Caco-2 (cell line): ENCODE measurements at regions not wholly inside any gene's neighbourhood (a gene's known extent, or its start where the extent isn't known, plus 50 kb on each side); places are given as distances from the start of the nearest gene placed in this dataset.

Source experiments
- BruUV-seq: library from RNA; stranded (reverse); fragments of 400-500 nt; replicated peaks from 2 replicates; lab custom pipeline; 2021; lab: Mats Ljungman, UMichigan
- CTCF ChIA-PET: fragments of 300-600 bp; sonication (Branson Sonifier 250); formaldehyde crosslinking; loops from one replicate; lab custom pipeline; 2022; ENCODE audit warnings: antibody characterized with exemption; lab: Charles Lee
- POLR2A ChIA-PET: fragments of 300-600 bp; sonication (Branson Sonifier 250); formaldehyde crosslinking; loops from one replicate; lab custom pipeline; 2022; ENCODE audit warnings: antibody characterized with exemption; lab: Charles Lee
- DNase-seq, 2 experiments: peaks; one replicate each; pipeline versions ENCODE4 v3.0.0 to v3.0.0-alpha.2; 2020 to 2022
- H3K27me3 ChIP-seq: replicated peaks from 2 replicates; pipeline ENCODE4 v1.6.0; 2011; ENCODE audit warnings: low read length; ENCODE audit not compliant: control insufficient read depth, insufficient read depth
- H3K36me3 ChIP-seq: 2 replicates; pipeline ENCODE4 v1.5.1; 2011; ENCODE audit warnings: low read length; ENCODE audit not compliant: control insufficient read depth, insufficient read depth
- H3K4me1 ChIP-seq: fragments of 250-450 bp; sonication (Bioruptor Pico); 2 replicates; pipeline ENCODE4 v1.5.1; 2020; ENCODE audit warnings: mild to moderate bottlenecking
- H3K4me3 ChIP-seq: 2 replicates; pipeline ENCODE4 v1.5.1; 2011; ENCODE audit warnings: low read depth, mild to moderate bottlenecking, control low read depth, low read length
- H3K9me3 ChIP-seq: fragments of 250-450 bp; sonication (Bioruptor Pico); 2 replicates; pipeline ENCODE4 v1.5.1; 2020; ENCODE audit warnings: mild to moderate bottlenecking, moderate library complexity
- H3K27ac Mint-ChIP-seq: one replicate; pipeline ENCODE4 v1.8.0; 2022; ENCODE audit warnings: mixed read lengths; ENCODE audit not compliant: unreplicated experiment
- H3K27me3 Mint-ChIP-seq: one replicate; pipeline ENCODE4 v1.8.0; 2022; ENCODE audit warnings: mixed read lengths; ENCODE audit not compliant: insufficient read depth, unreplicated experiment
- H3K36me3 Mint-ChIP-seq: one replicate; pipeline ENCODE4 v1.8.0; 2022; ENCODE audit warnings: mild to moderate bottlenecking, mixed read lengths; ENCODE audit not compliant: insufficient read depth, unreplicated experiment
- H3K4me1 Mint-ChIP-seq: one replicate; pipeline ENCODE4 v1.8.0; 2022; ENCODE audit warnings: low read depth, mixed read lengths; ENCODE audit not compliant: unreplicated experiment
- H3K4me3 Mint-ChIP-seq: one replicate; pipeline ENCODE4 v1.8.0; 2022; ENCODE audit warnings: mild to moderate bottlenecking, moderate library complexity, mixed read lengths; ENCODE audit not compliant: unreplicated experiment
- H3K9me3 Mint-ChIP-seq: one replicate; pipeline ENCODE4 v1.8.0; 2022; ENCODE audit warnings: mixed read lengths; ENCODE audit not compliant: unreplicated experiment
- intact Hi-C: fragments of 100-400 bp; cut with micrococcal nuclease; formaldehyde crosslinking; loops from one replicate; pipeline ENCODE4 v1.10.0; 2022; ENCODE audit not compliant: unreplicated experiment
- TF ChIP-seq, protein P1 (sequence below), 2 experiments: fragments of 200-600 bp in 1 of 2; IDR thresholded peaks; 1 replicate in 1 of 2; 2 replicates in 1 of 2; pipeline versions ENCODE4 v1.5.1 to v1.8.0; 2011 to 2022; ENCODE audit warnings: antibody characterized with exemption in 1 of 2, control low read depth in 1 of 2, inconsistent platforms in 1 of 2, low read depth in 1 of 2, low read length in 1 of 2, mild to moderate bottlenecking in 1 of 2, moderate library complexity in 1 of 2; ENCODE audit not compliant: insufficient read depth in 1 of 2, severe bottlenecking in 1 of 2, unreplicated experiment in 1 of 2

DNA sequence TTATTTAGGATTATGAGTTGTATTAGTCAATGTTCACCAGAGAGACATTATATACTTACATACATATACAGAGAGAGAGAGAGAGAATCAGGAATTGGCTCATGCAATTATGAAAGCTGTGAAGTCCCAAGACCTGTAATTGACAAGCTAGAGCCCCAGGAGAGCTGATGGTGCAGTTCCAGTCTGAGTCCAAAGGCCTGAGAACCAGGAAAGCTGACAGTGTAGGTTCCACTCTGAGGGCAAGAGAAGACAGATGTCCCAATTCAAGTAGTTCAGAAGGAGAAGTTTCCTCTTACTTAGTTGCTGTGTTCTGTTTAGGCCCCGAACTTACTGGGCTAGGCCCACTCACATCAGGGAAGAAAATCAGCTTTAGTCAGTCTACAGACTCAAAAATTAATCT is 76.4 kb upstream of the FICD start:
- Histone ChIP-seq H3K4me1 (no peaks in the 10 kb centered on the region), H3K9me3 (no peaks in the 10 kb centered on the region), H3K27me3 (no peaks in the 10 kb centered on the region), H3K36me3 (no peaks in the 10 kb centered on the region), H3K4me3 (no peak overlapping the region)
- TF ChIP-seq, protein P1, sequence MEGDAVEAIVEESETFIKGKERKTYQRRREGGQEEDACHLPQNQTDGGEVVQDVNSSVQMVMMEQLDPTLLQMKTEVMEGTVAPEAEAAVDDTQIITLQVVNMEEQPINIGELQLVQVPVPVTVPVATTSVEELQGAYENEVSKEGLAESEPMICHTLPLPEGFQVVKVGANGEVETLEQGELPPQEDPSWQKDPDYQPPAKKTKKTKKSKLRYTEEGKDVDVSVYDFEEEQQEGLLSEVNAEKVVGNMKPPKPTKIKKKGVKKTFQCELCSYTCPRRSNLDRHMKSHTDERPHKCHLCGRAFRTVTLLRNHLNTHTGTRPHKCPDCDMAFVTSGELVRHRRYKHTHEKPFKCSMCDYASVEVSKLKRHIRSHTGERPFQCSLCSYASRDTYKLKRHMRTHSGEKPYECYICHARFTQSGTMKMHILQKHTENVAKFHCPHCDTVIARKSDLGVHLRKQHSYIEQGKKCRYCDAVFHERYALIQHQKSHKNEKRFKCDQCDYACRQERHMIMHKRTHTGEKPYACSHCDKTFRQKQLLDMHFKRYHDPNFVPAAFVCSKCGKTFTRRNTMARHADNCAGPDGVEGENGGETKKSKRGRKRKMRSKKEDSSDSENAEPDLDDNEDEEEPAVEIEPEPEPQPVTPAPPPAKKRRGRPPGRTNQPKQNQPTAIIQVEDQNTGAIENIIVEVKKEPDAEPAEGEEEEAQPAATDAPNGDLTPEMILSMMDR (IDR thresholded peaks at IDR 0.05; ENCODE audit: insufficient read depth in 1 of 2, low read depth in 1 of 2, low read length in 1 of 2, severe bottlenecking in 1 of 2, unreplicated experiment in 1 of 2), result no peak
- H3K27ac Mint-ChIP-seq, result no peak overlapping the region
- H3K4me1 Mint-ChIP-seq, result no peaks in the 10 kb centered on the region
- POLR2A ChIA-PET, result no interaction called here
- BruUV-seq, result no TSS peak
- no peaks in the 10 kb centered on the region for H3K9me3 Mint-ChIP-seq
- H3K27me3 Mint-ChIP-seq, result peaks cover 38% of the 10 kb centered on the region
- intact Hi-C loops, result no loop called here
- H3K4me3 Mint-ChIP-seq, result no peak overlapping the region
- DNase-seq, result no peak
- CTCF ChIA-PET, result no interaction called here
- H3K36me3 Mint-ChIP-seq, result no peaks in the 10 kb centered on the region

- intact Hi-C loops, result no loop called here
- H3K27me3 ChIP-seq, result no peaks in the 10 kb centered on the region; the same call in 1 of the 2 replicates
- Mint-ChIP-seq H3K27me3 (peaks cover 17% of the 10 kb centered on the region), H3K4me3 (no peak overlapping the region), H3K4me1 (no peaks in the 10 kb centered on the region), H3K27ac (no peak overlapping the region), H3K9me3 (no peaks in the 10 kb centered on the region), H3K36me3 (no peaks in the 10 kb centered on the region)
- BruUV-seq, result no TSS peak
- ChIA-PET POLR2A (no interaction called here), CTCF (no interaction called here)
- no peaks in the 10 kb centered on the region for H3K4me1 ChIP-seq
- DNase-seq, result no peak
- no peaks in the 10 kb centered on the region for H3K9me3 ChIP-seq
- no peak overlapping the region for H3K4me3 ChIP-seq
- TF ChIP-seq, protein P1 (IDR thresholded peaks at IDR 0.05; ENCODE audit: insufficient read depth in 1 of 2, low read depth in 1 of 2, low read length in 1 of 2, severe bottlenecking in 1 of 2, unreplicated experiment in 1 of 2), result no peak
- no peaks in the 10 kb centered on the region for H3K36me3 ChIP-seq
These were observed 82.5 kb upstream of the FICD start for GRCh38 chr12:108432423-108433121.

DNA sequence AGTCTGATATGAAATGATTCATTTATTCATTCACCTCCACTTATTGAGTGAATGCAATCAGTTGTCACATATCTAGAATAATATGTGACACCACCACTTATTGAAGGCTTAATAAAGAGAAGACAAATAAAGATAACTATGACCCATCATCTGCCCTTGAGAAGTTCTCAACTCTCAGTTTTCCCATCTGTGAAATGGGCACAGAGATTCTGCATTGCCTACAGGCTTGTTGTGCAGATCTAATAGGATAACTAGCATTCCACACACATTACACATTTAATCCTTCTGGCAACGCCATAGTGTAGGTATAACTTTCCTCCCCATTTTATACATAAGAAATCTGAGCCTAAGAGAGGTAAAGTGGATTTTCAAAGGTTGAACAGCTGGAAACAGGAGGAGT is 84.2 kb upstream of the FICD start:
- intact Hi-C loops, result no loop called here
- Histone ChIP-seq H3K36me3 (no peaks in the 10 kb centered on the region), H3K9me3 (no peaks in the 10 kb centered on the region), H3K27me3 (no peaks in the 10 kb centered on the region; the same call in none of the 2 replicates), H3K4me3 (no peak overlapping the region), H3K4me1 (no peaks in the 10 kb centered on the region)
- Mint-ChIP-seq H3K27ac (no peak overlapping the region), H3K9me3 (no peaks in the 10 kb centered on the region), H3K27me3 (peaks cover 13% of the 10 kb centered on the region), H3K36me3 (no peaks in the 10 kb centered on the region), H3K4me1 (no peaks in the 10 kb centered on the region), H3K4me3 (no peak overlapping the region)
- BruUV-seq, result no TSS peak
- TF ChIP-seq, protein P1 (IDR thresholded peaks at IDR 0.05; ENCODE audit: insufficient read depth in 1 of 2, low read depth in 1 of 2, low read length in 1 of 2, severe bottlenecking in 1 of 2, unreplicated experiment in 1 of 2), result no peak
- ChIA-PET CTCF (no interaction called here), POLR2A (no interaction called here)
- DNase-seq, result no peak
